ENCODE measurements at regions not wholly inside any gene's neighbourhood (a gene's known extent, or its start where the extent isn't known, plus 50 kb on each side); places are given as distances from the start of the nearest gene placed in this dataset.
A peak's percentile ranks its signal among the peaks of the same experiment; 100 is the strongest.

DNA sequence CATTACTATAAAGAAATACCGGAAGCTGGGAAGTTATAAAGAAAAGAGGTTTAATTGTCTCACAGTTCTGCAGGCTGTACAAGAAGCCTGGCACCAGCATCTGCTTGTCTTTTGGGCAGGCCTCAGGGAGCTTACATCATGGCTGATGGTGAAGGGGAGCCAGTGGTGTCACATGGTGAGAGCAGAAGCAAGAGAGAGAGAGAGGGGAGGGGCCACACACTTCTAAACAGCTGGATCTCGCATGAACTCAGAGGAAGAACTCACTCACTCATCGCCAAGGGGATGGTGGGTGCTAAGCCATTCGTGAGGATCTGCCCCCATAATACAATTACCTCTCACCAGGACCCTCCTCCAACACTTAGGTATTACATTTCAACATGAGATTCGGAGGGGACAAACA is 51.8 kb upstream of the ANKRD34C start:
- DNase-seq (ENCODE audit: low spot score): no peak

DNA sequence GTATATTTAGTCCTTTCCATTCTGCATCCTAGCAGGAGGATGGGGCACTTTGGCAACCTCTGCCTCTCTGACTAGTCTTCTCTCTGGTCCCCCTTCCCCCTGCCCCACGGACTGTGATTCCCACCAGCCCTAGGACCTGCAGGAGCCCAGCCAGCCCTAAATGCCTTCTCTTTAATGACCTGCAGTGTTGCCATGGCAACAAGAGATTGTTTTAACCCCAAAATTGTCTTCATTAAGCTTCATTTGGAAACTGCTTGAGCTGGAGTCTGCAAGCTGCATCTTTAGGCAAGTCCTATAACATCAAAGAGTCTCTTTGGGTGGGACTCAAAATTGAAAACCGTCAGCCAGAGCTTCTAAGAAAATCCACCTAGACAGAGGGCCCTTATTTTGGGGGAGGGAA is 59.7 kb upstream of the ANKRD34C start:
- no peak for DNase-seq (ENCODE audit: low spot score)

DNA sequence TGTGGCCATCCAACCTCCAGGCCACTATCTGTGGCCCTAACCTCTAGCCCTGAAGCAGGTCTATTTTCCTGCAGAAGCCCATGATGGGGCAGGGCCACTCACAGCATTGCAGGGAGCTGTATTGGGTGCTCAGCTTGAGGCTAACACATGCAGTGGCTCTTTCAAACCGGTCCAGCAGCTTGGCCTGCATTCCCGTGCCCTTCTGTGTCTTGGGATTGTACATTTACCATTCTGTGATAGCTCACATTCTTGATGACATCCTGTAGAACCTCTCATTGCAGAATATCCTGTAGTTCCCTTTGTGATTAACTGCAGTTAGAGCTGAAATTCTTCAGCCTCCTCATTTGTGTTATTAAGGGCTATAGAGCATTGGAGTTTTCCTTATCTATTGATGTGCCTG is 60.8 kb upstream of the ANKRD34C start:
- DNase-seq (ENCODE audit: low spot score): no peak

DNA sequence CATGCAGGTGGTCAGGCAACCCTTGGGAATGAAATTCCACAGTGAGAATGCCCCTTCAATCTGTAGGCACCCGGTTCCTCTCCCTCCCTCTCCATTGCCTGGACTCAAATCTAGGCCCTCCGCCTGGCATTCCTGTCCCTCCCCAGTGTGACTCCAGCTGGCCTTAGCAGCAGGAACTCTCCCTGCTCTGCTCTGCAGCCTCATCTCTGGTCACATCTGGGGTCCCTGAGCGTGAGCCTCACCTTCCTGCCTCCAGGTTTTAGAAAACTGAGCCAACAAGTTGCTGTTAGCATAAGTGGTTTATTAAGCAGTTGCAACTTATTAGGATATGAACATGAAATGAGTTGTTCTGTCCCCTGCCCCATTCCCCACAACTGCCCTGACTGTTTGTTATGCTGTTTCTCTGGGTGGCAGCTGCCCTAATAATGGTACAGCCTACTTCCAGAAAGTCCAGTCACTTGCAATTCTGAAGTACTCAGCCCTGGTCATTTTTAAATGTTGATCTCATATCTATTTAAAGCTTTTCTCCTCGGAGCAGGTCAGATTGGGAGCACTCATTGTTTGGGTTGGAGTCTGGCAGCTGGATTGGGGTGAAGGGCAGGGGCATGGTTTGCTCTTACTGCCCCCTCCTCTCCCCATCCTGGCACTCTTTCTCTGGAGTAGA is 63.0 kb upstream of the ANKRD34C start:
- DNase-seq (ENCODE audit: low spot score): no peak

DNA sequence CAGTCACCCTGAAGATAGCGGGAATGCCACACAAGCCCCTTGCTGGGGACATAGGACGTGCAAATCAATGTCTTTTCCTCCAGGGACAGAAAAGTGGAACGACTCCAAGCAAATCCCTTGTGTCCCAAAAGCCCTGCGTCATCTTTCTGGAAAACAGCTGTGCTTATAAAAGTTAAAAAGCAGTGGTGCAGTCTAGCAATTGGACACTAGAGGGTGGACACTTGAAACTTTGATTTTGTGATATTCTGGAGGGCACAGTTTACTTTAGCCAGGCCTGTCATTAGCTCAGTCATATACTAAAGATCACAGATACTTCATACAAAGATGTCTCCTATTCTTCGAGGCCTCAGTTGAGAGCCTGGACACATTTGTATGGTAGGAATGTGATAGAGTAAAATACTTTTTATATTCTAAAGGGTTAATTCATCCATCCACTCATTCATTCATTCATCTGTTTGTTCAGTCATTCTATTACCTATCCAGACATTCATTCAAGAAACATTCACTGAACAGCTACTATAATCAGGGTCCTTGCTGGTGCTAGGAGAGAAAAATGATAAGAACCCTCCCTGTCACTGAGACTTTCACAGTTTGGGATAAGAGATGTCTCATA is 63.8 kb upstream of the ANKRD34C start:
- DNase-seq (ENCODE audit: low spot score): no peak

DNA sequence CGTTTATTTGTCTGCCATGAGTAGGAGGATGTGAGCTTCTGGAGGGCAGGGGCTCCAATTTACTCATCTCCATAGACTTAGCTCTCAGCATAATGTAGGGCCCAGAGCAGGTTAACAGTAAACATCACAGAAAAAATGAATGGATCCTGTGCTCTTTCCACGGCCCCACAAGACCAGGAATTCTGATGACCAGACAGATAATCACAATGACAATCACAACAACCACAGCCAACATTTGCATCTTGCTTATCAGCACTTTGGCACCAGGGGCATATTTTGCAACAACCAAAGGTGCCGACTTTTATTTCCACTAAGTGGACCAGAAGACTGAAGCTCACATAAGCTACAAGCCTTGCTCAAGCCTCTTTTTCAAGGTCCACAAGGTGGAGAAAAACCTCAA is 68.9 kb upstream of the ANKRD34C start:
- no peak for DNase-seq (ENCODE audit: low spot score)

DNA sequence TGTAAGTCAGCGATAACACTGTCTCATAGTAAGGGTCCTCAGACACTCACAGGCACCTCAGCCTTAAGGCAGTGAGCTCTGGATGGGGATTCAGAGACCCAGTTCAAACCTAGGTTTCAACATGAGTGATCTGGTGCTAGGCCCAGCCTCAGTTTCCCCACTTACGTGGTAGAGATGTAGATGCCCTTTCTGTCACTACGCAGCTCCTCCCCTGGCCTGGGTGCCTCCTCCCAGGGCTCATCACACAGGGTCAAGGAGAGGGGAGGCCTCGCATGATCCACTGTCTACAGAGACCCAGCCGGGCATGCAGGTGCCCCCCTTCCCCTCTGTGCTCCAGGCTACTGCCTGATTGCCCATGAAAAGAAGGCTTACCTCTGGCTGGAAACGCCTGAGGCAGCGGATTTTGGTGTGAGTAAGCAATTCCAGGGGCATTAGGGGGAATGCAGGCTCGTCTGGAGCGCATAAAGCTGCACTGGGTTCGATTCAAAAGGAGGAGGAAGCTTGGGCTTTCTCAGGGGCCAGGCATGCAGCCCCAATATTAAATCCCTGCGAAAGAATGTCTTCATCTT is 69.8 kb upstream of the ANKRD34C start:
- DNase-seq (ENCODE audit: low spot score): no peak

DNA sequence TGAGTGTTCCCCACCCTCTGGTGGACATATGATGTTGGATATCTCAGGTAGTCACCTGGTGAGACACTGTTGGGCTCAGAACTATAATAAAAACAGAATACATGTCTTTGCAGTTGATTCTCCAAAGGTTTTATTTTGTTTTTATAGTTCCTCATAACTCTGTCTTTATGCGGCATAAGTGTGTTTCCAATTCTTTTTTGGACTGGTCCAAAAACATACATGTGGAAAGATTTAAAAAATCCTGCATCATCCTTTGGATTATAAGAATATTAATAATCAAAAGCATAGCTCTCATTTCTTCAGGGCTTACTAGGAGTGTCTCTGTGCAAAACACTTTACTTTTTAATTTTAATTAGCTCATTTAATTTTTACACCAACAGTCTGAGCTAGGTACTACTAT is 71.0 kb upstream of the ANKRD34C start:
- DNase-seq (ENCODE audit: low spot score): no peak

DNA sequence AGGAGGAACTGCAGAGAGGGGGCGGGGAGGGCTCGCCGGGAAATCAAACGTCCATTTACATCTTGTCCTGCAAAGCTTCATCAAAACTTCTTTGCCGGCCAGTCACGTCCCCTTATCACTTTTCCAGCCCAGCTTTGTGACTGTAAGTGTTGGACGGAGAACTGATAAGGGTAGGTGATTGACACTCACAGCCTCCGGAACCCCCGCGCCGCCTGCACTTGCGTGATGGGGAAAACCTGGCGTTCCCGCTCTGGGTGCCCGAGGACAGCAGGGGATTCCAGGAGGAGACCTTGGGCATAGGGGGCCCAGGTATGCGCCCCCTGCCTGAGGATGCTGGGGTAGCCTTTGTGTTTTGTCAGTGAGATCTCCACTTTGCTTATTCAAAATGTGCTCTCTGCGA is 72.8 kb upstream of the ANKRD34C start:
- DNase-seq (ENCODE audit: low spot score): peak; percentile 43

DNA sequence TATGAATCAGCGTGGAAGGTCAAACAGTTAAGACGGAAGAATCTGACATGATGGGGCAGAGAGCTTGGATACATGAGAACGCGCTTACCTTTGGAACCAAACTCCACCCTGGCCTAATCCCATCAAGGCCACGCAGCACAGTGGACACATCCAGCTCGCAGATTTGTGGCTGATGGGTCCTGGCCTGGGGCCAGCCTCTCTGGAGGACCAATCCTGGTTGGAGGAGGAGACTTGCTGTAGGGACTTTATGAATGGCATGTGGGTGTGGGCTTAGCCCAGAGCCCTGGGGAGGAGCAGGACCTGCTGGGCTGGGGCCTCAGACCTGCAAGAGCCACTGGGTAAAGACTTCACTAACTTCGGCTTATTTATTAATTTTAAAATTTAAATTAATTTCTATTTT is 73.4 kb upstream of the ANKRD34C start:
- DNase-seq (ENCODE audit: low spot score): no peak

DNA sequence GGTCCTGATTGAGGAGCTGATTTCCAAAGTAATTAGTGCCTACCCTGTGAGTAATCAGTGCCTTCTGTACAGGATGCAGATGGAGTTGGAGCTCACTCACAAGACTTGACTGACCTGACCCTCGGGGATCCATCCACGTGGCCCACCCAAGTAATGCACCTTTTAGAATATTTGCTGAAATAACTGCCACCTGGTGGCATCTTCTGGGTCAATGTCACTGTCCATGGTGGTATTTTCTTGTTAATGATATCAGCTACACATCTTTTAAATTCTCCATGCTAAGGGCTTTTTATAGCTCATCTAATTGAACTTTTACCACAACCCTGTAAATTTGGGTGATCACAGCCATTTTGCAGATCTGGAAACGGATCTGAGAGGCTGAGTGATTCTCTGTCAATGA is 74.3 kb upstream of the ANKRD34C start:
- no peak for DNase-seq (ENCODE audit: low spot score)

DNA sequence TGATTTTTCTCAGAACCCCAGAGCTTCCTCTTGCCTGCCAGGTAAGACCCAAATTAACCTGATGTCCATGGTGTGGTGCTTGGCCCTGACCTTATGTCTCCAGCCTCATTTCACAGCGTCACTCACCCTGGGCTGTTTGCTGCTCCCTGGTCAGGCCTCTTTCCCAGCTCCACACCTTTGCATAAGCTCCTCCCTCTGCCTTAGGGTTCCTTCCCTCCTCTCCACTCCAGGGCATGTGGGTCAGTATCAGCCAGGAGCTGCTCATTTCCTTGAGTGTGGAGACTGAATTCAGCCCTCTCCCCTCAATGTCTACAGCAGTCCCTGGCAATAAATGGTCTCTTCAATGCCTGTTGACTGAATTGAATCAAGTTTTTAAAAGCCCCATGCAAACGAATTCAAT is 75.6 kb upstream of the ANKRD34C start:
- no peak for DNase-seq (ENCODE audit: low spot score)

DNA sequence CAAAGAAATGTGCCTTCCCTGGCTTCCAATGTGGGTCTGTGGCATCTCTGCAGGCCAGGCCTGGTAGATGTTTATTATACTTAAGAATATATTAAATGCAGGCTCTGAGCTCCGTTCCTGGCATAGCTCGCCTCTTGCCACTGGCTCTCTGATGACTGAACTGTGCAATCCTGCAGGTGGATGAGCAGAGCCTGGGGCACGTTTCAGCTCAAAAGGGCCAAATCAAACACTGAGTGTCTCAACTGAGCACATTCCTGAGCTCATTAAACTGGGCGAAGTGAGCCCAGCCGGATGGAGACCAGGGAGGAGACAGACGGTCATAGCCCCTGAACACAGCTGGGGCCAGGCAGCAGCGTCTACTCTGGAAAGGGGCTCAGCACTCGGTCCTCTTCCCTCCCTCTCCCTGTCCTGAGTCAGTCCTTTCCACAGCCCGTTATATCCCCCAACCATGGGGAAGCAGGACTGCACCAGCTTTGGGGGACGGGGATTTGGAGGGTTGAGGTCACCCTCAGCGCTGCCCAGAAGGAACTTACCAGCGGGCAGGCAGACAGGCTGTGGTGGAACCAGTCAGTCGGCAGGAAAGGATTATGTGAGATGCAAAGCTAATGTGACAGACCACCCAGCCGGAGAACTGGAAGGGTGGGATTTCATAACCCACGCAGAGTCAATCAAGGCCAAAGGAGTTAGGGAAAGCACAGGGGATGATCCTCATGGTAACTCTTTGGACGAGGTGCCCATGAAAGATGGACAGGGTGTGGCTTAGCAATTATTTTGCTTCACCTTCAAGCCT is 77.4 kb upstream of the ANKRD34C start:
- no peak for DNase-seq (ENCODE audit: low spot score)

DNA sequence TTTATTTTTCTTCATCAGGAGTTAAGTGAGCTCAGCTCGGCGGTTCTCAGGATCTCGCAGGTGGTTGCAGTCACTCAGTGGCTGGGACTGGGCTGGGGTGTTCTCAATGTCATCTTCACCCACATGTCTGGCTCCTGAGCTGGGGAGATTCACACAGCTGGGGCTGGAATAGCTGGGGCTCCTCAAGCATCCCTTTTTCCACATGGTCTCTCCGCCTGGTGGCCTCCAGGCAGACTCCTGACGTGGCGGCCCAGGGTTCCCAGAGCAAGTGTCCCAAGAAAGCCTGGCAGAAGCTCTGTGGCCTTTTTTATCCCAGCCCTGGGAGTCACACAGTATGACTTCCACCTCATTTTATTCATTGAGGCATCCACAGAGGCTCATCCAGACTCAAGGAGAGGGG is 84.1 kb upstream of the ANKRD34C start:
- no peak for DNase-seq (ENCODE audit: low spot score)

DNA sequence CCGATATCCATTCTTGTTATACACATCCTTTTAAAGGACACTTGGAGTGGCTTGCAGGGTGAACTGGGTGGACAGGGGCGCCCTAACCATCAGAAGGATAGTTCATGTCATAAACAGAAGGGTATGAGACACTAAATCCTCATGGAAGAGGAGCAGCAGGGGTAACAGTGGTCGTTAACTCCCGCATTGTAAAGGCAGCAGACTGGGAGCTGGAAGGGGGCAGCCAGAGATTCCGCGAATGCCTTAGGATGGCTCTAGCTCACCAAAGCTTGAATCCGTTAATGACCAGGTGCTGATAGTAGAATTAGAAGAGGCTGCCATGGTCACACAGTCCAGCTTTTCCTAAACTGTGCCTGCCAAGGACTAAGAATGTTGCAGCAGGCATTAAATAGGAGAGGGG is 85.2 kb upstream of the ANKRD34C start:
- DNase-seq (ENCODE audit: low spot score): no peak

DNA sequence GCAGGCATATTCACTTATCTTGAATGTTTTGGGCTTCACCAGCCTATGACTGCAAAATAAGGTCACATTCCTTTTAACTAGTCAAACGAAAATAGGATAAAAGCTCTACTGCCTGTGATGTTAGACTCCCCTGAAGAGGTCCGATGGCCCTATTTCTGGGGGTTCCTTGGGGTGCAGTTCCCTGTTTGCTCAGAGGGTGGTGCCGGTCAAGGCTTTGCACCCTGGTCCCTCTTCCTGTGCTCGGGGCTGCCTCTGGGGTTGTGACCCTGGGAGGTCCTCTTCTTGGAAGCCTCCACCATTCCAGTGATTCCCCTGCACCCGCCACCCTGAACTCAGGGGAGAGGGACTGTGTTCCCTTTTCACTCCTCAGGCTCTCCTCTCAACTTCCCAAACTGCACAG is 86.7 kb upstream of the ANKRD34C start:
- DNase-seq (ENCODE audit: low spot score): no peak

DNA sequence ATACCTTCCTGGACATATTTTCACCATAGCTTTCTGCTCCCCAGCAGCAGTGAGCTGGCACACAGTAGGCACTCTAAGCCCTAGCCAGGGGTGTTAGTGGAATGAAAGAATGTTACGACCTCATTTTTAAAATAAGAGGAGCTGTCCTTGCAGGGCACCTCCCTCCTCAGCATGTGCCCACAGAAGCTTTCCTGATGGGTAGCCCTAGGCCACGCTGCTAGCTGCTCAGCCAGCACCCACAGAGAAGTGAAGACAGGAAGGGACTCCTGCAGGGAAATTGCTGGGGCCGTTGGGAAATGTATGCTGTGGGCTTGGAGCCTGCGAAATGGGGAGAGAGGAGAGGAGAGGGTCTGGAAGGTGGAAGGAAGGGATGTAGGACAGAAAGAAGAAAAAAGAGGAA is 87.3 kb upstream of the ANKRD34C start:
- no peak for DNase-seq (ENCODE audit: low spot score)

DNA sequence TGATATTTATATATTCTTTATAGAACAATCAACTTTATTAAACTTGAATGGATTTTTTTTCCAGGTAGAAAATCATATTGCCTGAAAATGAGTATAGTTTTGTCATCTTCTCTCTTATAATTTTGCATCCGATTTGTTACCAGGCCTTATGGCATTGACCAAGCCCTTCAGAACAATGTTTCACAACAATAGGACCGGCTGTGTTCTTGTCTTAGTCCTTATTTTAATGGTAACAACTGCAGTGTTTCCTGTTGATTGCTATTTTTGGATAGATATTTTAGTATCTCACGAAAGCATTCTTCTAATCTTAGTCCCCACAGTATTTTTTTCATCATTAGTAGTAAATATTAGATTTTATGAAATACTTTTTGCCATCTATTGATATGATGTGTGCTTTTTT is 88.1 kb upstream of the ANKRD34C start:
- no peak for DNase-seq (ENCODE audit: low spot score)

DNA sequence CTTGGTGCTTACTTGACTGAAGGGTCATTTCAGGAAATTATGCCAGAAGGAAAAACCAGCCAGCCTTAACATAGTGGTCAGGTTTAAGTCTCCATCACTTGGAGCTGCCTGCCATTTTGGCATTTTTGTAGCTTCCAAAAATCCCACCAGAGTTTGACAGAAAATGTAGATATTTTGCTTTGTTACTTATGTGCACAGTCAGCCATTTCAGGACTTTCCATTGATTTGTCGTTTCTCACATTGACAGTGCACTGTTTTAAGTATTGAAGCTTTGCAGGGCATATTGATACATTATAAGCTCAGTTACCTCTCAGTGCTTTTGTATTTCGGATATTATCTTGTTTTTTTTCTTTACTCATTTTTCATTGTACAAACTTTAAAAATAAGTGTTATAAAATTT is 89.0 kb upstream of the ANKRD34C start:
- DNase-seq (ENCODE audit: low spot score): no peak

DNA sequence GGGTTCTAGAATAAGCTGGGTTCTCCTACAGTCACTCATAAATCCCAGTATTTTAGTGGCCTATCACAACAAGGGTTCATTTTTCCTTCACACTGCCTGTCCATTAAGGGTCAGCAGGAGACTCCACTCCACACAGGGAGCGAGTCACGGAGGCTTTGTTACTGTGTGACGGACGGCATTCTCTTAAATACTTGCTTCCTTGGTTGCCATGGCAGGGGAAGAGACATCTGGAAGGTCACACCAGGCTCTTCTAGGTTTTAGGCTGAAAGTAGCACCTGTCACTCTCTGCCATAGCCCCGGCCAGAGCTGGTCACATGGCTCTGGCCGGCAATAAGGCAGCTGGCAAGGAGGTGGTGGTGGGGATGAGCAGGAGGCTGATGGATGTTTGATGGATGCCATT is 89.4 kb upstream of the ANKRD34C start:
- peak; percentile 50 for DNase-seq (ENCODE audit: low spot score)

DNA sequence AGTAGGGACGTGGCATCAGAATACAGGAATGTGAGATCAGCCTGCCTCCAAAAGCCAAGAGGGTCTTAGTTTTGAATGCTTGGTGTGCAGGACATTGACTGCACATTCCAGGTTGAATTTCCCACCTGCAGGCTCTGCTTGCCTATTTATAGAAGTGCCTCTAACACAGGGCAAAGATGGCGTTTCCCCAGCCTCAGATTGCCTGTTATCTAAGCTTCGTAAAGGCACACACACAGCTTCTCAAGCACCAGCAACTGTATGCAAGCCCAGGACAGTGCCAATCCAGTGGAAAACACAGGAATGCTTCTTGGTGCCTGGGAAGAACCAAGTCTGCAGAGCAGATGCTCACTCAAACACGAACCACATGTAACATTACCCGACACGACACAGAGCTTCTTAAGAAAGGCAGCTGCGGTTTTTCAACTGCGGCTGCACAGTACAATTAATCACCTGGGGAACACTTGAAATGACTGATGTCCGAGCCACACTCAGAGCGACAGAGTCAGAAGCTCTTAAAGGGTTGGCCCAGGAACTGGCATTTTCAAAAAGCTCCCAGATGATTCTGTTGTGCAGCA is 90.0 kb upstream of the ANKRD34C start:
- DNase-seq (ENCODE audit: low spot score): peak; percentile 78

DNA sequence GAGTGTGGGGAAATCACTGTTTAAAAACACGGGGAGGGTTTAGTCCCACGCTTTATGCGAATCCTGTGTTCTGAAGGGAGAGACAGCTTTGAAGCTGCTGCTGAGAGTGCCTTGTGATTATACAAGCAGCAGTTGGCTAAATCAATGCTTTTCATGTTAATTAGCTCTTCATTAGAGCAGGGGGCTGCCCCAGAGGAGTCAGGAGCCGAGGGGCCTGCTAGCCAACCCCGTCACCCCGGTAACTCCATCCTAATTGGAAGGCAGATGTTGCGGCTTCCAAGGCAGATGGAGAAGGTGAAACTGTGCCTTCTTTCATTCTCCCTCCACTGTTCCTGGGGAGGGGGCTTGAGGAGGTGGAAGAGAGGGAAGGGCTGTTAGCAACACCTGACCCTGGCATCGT is 92.4 kb upstream of the ANKRD34C start:
- DNase-seq (ENCODE audit: low spot score): no peak

Data from SK-N-DZ (cell line).